Esophagus muscularis mucosa (tissue), 3 donors: ENCODE measurements at regions not wholly inside any gene's neighbourhood (a gene's known extent, or its start where the extent isn't known, plus 50 kb on each side); places are given as distances from the start of the nearest gene placed in this dataset.

Experiments used
- CTCF ChIP-seq, 3 experiments: fragments of 200-600 bp in 2 of 3; fragments of 450-650 bp in 1 of 3; sonication (generic) in 2 of 3; IDR thresholded peaks; one replicate each; pipeline ENCODE4 v1.5.1; 2017 to 2019; ENCODE audit warnings: antibody characterized with exemption in 3 of 3, mild to moderate bottlenecking in 2 of 3, moderate library complexity in 1 of 3
- POLR2A ChIP-seq: fragments of 450-650 bp; IDR thresholded peaks from one replicate; pipeline ENCODE4 v1.6.1; 2017; ENCODE audit warnings: antibody characterized with exemption, moderate library complexity, mild to moderate bottlenecking, low read depth

- TF ChIP-seq CTCF (IDR thresholded peaks at IDR 0.05) (no peak), POLR2A (no peak)
Observed at GRCh38 chr15:96966554-96966953, 636.1 kb downstream of the NR2F2 start.
